ENCODE measurements at regions not wholly inside any gene's neighbourhood (a gene's known extent, or its start where the extent isn't known, plus 50 kb on each side); places are given as distances from the start of the nearest gene placed in this dataset.
"Not testable (repeated sequence)": the region's sequence is repeated elsewhere in the genome, so short reads cannot be mapped to it uniquely, and the experiment has no call there.

DNA sequence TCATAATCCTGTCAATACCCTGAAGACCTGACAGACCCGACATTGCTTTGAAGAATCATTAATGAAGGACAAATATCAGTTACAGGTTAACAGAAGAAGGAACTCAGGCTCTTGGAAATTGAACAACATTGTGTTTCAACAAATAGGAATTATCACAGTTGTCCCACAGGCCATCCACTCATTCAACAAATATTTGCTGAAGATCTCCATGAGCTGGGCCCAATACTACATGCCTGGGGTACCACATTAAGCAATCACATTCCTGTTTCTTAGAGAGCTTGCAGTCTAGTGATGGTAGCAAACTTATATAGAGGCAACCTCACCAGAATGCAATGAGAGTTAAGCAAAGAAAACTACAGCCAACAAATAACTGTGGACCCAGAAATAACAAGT lies 671.6 kb upstream of the ACVR2A start:
- DNase-seq = peak; percentile 44

- DNase-seq = no peak
These were observed 672.2 kb upstream of the ACVR2A start for GRCh38 chr2:147172493-147173188.

DNA sequence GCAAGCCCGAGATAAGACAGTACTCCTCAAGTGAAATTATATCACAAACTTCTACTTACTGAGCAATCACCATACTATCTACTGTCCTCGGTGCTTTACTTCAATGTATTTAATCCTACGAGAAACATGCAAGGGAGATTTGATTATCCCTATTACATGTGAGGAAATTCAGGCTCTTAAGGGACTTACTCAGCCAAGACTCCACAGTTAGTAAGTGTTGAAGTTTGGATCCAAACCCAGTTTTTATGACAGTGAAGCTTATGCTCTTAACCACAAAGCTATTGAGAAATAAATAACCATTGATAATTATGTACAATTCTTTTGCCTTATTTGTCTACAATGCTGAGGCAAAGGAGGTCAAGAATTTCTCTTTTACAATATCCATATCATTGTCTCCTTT lies 672.9 kb upstream of the ACVR2A start:
- peak; percentile 8 for DNase-seq

- DNase-seq = no peak
These were observed 673.9 kb upstream of the ACVR2A start for GRCh38 chr2:147170932-147171331.

GRCh38 chr2:147165697-147166382 lies 679.0 kb upstream of the ACVR2A start:
- DNase-seq = no peak

DNA sequence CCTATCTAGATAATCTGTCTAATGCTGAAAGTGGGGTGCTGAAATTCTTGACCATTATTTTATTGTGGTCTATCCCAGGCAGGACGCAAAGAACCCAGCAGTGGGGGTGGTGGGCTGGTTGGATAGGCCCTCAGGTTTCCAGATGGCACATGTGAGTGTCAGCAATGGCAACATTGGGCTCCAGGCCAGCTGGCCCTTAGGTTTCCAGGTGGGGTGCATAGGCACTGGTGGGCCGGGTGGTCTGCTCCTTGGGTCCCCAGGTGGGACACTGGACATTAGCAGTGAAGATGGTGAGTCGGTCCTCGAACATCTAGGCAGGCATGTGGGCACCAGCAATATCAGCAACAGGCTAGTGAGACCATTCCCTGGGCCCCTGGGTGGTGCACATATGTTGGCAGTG lies 680.3 kb upstream of the ACVR2A start:
- DNase-seq = no peak

- DNase-seq = no peak
These were observed 683.1 kb upstream of the ACVR2A start for GRCh38 chr2:147161746-147162145.

DNA sequence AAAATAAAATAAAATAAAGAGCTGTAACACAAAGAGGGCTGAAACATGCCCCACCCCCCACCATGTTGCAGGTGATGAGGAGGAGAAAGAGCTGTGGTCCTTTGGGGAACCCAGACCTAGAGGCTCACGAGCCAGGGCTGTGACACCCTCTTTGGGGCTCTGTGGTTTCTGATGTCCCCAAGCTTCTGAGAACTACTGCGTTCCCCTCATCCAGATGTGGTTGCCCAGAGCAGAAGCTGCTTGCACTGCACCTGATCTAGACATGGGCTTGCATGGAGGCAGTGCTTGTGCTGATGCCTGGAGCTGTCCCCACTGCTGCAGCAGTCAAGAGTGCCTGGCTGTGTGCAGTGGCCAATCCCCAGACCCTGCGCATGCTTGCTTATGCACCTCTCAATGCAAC lies 687.9 kb upstream of the ACVR2A start:
- DNase-seq = no peak

DNA sequence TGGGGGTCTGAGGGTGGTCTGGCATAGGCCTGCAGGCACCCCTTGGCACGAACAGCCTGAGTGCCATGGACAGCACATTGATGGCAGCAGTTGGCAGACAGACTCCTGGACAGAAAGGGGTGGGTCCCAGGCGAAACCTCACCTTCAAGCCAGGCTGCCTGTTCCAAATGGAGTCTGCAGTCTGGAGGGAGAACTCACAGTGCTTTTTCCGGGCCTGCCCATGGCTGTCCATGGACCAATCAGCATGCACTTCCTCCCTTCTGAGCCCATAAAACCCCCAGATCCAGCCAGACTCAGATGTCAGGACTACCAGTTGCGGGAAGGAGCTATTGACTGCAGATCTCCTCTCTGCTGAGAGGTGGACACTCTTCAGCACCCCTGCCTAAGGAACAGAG lies 694.6 kb upstream of the ACVR2A start:
- no peak for DNase-seq

DNA sequence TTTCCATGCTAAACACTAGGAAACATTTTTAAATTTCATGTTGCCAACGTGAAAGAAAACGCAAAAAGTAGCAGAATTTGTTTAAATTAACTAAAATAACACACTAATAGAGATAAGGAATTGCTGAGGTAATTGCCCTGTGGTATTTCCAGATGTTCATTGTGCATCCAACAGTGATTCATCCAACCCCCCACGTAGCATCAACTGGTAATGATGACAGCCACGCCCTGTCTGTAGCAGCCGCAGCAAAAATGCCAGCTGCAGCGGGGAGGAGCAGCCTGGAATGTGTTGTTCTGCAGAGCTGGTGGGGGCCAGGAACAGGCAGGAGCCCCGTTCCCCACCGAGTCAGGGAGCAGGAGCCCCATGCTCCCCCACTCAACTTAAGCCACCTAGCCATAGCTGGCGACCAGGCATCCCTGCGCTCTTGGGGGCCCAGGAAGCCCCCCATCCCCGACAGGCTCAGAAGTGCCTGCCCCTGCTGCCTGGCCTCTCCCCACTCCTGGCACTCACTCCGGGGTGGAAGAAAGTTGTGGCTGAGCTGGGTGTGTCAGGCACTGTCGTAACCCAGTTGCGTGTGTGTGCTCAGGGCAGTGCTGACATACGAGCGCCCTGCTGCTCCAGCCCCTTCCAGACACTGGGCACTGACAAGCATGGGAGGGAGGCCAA lies 695.1 kb upstream of the ACVR2A start:
- DNase-seq = peak; percentile 40

GRCh38 chr2:147147802-147148201 lies 697.0 kb upstream of the ACVR2A start:
- DNase-seq = no peak

- DNase-seq = no peak
These were observed 702.9 kb upstream of the ACVR2A start for GRCh38 chr2:147141930-147142329.

- DNase-seq = not testable (repeated sequence)
These were observed 705.1 kb upstream of the ACVR2A start for GRCh38 chr2:147139732-147140131.

DNA sequence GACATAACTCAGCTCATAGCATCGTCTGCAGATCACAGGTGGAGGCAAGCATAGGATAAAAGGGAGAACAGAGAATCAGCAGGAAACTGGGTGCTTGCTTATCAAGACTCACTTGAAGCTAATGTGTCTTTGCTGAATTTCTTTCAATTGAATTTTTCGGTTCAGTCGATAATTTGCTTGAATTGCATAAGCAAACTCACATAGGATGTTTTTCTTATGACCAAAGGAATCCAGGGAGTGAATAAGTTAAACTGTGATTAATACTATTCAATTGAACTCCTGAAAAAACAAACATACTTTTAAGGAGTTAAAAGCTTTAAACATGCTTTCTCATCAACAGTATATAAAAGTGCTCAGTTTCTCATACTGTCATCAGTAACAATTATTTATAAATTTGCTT lies 707.1 kb upstream of the ACVR2A start:
- no peak for DNase-seq

DNA sequence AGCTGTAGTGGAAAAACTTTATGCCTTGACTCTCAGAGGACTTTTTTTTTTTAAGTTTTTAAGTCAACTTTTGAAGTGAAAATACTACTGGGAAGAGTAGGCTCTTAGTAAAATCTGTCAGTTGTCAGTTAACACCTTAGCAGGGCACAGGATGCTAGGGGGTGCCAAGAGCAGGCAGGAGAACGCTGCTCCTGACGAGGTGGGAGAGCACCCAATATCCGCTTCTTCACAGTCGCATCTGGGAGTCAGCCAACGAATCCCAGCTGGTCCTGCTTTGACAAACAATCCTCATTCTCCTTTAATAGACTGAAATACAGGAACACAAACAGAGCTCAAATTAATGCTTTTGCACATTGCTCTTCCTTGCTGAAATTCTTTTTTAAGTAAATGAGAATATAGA lies 709.5 kb upstream of the ACVR2A start:
- DNase-seq = no peak

- DNase-seq = no peak
These were observed 711.4 kb upstream of the ACVR2A start for GRCh38 chr2:147133286-147133908.

- no peak for DNase-seq
These were observed 719.7 kb upstream of the ACVR2A start for GRCh38 chr2:147125145-147125544.

GRCh38 chr2:147122944-147123343 lies 721.9 kb upstream of the ACVR2A start:
- DNase-seq = no peak

- no peak for DNase-seq
These were observed 733.9 kb upstream of the ACVR2A start for GRCh38 chr2:147110962-147111361.

DNA sequence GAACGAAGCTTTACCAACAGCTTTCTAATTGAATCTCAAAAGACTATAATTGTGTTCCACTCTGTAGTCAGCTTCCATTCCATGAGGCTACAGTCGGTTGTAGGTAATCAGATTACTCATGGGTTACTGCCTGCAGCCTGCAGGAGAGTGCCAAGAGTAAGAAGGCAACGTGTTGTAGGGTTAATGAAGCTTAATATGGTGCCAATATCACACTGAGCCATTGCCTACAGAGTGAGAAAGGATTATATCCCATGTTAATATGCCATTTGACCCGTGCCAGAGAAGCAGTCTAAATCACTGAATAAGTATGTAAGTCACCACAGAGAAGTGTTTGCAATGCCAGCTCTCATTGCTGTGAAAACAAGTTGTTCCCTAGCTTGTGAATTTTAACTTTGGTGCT lies 734.5 kb upstream of the ACVR2A start:
- no peak for DNase-seq

DNA sequence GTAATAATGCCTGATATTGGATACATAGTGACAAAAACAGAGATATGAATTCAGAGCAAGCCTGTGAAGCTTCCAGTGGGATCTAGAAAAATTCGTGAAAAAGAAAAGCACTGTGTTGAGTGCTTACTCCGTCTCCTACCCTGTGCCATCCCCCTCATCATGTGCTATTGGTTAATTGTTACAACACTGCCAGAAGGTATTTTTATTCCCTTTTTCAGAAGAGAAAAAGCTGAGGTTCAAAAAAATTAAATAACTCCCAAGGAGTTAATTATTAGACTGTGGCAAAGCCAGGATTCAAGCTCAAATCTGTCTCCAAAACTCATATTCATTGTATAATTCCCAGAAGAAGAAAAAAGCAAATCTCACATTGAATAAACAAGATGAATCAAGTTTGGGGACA lies 735.5 kb upstream of the ACVR2A start:
- no peak for DNase-seq

DNA sequence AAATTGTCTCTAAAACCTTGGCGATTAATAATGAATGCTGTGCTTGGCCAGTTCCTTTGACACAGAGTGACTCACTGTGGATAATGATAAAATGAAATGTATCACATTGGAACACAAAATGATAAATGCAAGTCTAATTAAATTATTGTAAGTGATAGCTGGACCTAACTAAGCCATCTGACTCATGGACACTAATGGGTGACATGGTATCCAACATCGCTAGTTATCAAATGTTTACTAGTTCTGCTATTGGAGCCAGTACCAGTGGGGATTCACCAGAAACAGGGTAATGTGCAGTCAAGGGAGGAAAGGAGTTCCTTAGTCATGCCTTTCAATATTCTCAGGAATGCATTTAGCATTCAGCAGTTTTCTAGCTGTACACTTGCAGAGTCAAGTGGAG lies 736.3 kb upstream of the ACVR2A start:
- DNase-seq = peak; percentile 2

DNA sequence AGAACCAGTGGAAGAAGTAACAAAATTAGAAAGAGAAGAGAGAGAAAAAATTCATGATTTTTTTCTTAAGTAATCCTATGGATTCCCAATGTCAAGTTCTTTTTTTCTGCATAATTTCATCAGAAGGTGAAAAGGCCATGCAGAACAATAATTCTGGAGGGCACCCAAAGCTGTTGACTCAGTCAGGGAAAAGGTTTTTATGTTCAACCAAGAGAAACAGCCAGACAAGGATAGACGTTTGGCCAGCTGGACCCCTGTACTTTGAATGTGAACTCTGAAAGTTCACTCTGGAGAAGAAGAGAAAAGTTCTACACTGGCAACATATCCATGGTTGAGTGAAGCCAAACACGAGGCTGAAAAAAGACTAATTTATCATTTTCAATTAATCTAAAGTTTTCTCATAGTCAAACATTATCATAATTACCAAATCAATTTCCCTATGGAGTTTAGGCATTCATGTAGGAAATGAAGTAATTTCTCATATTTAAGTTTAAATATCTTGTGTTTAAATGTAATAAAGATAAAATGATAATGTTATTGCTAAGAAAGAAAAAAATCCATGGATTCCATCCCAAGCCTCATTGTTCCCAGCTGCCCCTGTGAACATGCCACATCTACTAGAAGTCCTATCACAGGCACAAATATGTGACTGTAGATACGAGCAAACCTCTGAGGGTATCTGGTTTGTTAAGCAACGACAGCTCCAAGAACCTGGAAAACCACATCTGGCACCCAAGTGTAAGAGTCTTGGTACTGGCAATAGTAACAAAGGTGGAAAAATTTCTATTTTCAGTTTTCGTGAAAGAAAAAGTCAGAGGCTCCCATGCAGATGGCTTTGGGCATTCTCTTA lies 742.7 kb upstream of the ACVR2A start:
- DNase-seq = no peak

Data from fibroblast of skin of right biceps (primary cell).